SH-SY5Y (cell line): ENCODE measurements at regions not wholly inside any gene's neighbourhood (a gene's known extent, or its start where the extent isn't known, plus 50 kb on each side); places are given as distances from the start of the nearest gene placed in this dataset.

Experiments
- GATA2 ChIP-seq: IDR thresholded peaks from 2 replicates; pipeline ENCODE4 v1.6.1; 2011; ENCODE audit warnings: mild to moderate bottlenecking, low read depth, low read length
- GATA3 ChIP-seq: IDR thresholded peaks from 2 replicates; pipeline ENCODE4 v1.6.1; 2011; ENCODE audit warnings: low read depth, mild to moderate bottlenecking, low read length, moderate library complexity

- TF ChIP-seq GATA3 (no peak), GATA2 (no peak)
Measured at GRCh38 chr16:54591816-54592246, 305.2 kb upstream of the IRX3 start.
